GM10248 (cell line): ENCODE measurements at regions not wholly inside any gene's neighbourhood (a gene's known extent, or its start where the extent isn't known, plus 50 kb on each side); places are given as distances from the start of the nearest gene placed in this dataset.

ENCODE experiments used
- CTCF ChIA-PET: fragments of 300-600 bp; sonication (Branson Sonifier 250); formaldehyde crosslinking; extraction: SDS; loops from one replicate; lab custom pipeline; 2021; ENCODE audit warnings: antibody characterized with exemption; lab: Yijun Ruan, JAX
- POLR2A ChIA-PET: fragments of 350-650 bp; sonication (Branson Sonifier 250); formaldehyde crosslinking; extraction: SDS; loops from one replicate; lab custom pipeline; 2020; ENCODE audit warnings: antibody characterized with exemption; lab: Yijun Ruan, JAX
- DNase-seq: peaks from one replicate; pipeline ENCODE4 v3.0.0; 2012; ENCODE audit errors: extremely low spot score
- TF ChIP-seq, protein P1 (sequence below): IDR thresholded peaks from 2 replicates; pipeline ENCODE4 v1.5.1; 2012; ENCODE audit warnings: mild to moderate bottlenecking, low read depth; ENCODE audit errors: extremely low read depth, missing control alignments, control extremely low read depth

DNA sequence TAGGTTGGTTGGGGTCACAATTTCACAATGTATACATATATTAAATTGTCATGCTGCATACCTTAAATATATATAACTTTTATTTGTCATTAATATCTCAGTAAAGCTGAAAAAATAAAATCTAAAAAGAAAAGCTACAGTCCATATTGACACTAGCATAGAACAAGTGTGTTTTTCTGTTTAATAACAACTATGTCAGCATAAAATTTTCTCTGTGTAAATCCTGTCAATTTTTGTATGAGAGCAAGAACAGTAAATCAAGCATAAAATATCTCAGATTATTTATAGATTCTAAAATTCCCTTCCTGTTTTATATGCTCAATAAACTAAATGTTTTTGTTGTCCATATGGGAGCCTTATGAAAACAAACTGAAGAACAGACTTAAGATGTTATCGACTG, 739.2 kb downstream of the MRPL39 start:
- no peak for DNase-seq
- CTCF ChIA-PET: no interaction called here
- TF ChIP-seq, protein P1, sequence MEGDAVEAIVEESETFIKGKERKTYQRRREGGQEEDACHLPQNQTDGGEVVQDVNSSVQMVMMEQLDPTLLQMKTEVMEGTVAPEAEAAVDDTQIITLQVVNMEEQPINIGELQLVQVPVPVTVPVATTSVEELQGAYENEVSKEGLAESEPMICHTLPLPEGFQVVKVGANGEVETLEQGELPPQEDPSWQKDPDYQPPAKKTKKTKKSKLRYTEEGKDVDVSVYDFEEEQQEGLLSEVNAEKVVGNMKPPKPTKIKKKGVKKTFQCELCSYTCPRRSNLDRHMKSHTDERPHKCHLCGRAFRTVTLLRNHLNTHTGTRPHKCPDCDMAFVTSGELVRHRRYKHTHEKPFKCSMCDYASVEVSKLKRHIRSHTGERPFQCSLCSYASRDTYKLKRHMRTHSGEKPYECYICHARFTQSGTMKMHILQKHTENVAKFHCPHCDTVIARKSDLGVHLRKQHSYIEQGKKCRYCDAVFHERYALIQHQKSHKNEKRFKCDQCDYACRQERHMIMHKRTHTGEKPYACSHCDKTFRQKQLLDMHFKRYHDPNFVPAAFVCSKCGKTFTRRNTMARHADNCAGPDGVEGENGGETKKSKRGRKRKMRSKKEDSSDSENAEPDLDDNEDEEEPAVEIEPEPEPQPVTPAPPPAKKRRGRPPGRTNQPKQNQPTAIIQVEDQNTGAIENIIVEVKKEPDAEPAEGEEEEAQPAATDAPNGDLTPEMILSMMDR: no peak
- POLR2A ChIA-PET: no interaction called here

DNA sequence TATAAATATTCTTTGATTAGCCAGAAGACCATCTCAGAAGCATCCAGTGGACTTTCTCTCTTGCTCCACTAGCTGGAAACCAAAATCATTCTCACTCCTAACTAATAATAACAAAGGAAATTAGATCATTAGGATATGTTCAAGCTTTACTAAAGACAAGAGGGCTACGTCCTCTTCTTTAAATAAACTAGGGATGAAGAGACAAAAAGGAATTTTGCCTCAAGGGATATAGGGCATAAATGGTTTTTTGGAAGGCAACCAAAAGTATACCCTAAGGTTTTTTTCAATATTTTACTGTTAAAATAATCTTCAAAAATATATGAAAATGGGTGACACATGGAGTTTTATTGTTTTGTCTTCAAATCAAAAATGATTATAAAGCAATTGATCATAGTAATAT, 745.8 kb downstream of the MRPL39 start:
- CTCF ChIA-PET: no interaction called here
- POLR2A ChIA-PET: no interaction called here
- DNase-seq: no peak
- TF ChIP-seq, protein P1: no peak

- POLR2A ChIA-PET: no interaction called here
- no peak for DNase-seq
Measured at GRCh38 chr21:24856326-24856725, 751.0 kb downstream of the MRPL39 start.

DNA sequence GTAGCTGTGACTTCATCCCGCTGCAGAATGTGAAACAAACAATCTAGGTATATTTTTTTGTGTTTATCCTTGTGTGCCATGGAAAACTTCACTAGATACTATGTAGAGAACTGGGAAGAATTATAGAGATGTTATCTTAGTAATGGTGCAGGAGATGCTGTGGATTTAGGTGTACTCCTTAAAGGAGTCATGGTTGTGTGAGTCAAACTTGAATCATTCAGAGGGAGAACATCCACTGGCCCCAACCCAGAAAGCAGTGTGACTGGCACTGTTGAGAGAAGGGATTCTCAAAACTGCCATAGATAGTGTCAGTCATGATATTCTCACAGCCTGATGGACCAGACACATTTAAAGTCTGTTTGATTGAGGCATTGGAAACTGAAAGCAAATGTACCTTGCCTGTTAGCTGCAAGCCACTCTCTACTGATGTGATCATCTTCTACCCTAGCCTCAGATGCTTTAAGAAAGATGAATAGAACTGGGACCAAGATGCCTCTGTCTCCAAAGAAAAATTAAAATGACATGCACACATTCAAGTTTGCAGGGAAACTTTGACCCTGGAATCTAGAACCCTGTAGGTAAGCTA, 754.6 kb downstream of the MRPL39 start:
- CTCF ChIA-PET: interaction anchor here (1.5 kb wide), 1 partner anchor 10 kb away, joined by 5 read pairs; no protein-coding TSS in a partner anchor
- TF ChIP-seq, protein P1: no peak
- DNase-seq: no peak
- POLR2A ChIA-PET: no interaction called here

More at GRCh38 chr21:24856326-24856725, 751.0 kb downstream of the MRPL39 start:
- CTCF ChIA-PET: interaction anchor here (1.0 kb wide), 1 partner anchor 10 kb away, joined by 4 read pairs; no protein-coding TSS in a partner anchor
- TF ChIP-seq, protein P1: no peak

- TF ChIP-seq, protein P1: no peak
- CTCF ChIA-PET: no interaction called here
- no peak for DNase-seq
- POLR2A ChIA-PET: no interaction called here
Measured at GRCh38 chr21:24850121-24850520, 757.2 kb downstream of the MRPL39 start.

- no peak for DNase-seq
- TF ChIP-seq, protein P1: no peak
- CTCF ChIA-PET: no interaction called here
- POLR2A ChIA-PET: no interaction called here
Measured at GRCh38 chr21:24844671-24845070, 762.6 kb downstream of the MRPL39 start.
